ENCODE measurements at regions not wholly inside any gene's neighbourhood (a gene's known extent, or its start where the extent isn't known, plus 50 kb on each side); places are given as distances from the start of the nearest gene placed in this dataset.

- peaks cover 4% of the 10 kb centered on the region for H3K4me1 Mint-ChIP-seq
- peaks cover 6% of the 10 kb centered on the region for H3K9me3 Mint-ChIP-seq
- H3K27me3 Mint-ChIP-seq (ENCODE audit: low read depth) = no peaks in the 10 kb centered on the region
- DNase-seq (ENCODE audit: low spot score in 2 of 2, unreplicated experiment in 2 of 2) = no peak
- TF ChIP-seq, protein P1, sequence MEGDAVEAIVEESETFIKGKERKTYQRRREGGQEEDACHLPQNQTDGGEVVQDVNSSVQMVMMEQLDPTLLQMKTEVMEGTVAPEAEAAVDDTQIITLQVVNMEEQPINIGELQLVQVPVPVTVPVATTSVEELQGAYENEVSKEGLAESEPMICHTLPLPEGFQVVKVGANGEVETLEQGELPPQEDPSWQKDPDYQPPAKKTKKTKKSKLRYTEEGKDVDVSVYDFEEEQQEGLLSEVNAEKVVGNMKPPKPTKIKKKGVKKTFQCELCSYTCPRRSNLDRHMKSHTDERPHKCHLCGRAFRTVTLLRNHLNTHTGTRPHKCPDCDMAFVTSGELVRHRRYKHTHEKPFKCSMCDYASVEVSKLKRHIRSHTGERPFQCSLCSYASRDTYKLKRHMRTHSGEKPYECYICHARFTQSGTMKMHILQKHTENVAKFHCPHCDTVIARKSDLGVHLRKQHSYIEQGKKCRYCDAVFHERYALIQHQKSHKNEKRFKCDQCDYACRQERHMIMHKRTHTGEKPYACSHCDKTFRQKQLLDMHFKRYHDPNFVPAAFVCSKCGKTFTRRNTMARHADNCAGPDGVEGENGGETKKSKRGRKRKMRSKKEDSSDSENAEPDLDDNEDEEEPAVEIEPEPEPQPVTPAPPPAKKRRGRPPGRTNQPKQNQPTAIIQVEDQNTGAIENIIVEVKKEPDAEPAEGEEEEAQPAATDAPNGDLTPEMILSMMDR (IDR thresholded peaks at IDR 0.05; ENCODE audit: unreplicated experiment) = no peak
- H3K27ac Mint-ChIP-seq = no peak overlapping the region
- no peak overlapping the region for H3K4me3 Mint-ChIP-seq
- H3K36me3 Mint-ChIP-seq = no peaks in the 10 kb centered on the region
These were observed 681.2 kb upstream of the GRM7 start for GRCh38 chr3:6179761-6180160.

DNA sequence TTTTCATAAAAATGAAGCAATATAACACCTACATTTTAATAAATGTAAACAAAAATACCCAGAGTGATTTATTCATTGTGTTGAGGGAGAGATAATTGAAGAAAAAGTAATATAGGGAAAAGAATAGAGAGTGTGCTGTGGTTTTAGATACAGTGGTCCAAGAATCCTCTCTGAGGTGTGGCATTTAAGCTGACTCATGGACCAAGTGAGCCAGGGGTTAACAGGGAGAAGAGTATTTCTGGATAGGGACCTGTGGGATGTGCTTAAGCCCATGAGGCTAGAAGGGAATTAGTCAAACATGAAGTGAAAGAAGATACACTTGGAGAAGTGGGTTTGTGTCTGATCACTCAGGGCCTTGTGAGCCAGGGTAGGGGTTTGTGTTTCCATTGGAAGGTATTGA lies 680.7 kb upstream of the GRM7 start:
- Mint-ChIP-seq H3K4me3 (no peak overlapping the region), H3K4me1 (peaks cover 4% of the 10 kb centered on the region), H3K9me3 (peaks cover 6% of the 10 kb centered on the region), H3K27ac (no peak overlapping the region), H3K27me3 (ENCODE audit: low read depth) (no peaks in the 10 kb centered on the region), H3K36me3 (no peaks in the 10 kb centered on the region)
- TF ChIP-seq, protein P1 (IDR thresholded peaks at IDR 0.05; ENCODE audit: unreplicated experiment) = no peak
- DNase-seq (ENCODE audit: low spot score in 2 of 2, unreplicated experiment in 2 of 2) = no peak

DNA sequence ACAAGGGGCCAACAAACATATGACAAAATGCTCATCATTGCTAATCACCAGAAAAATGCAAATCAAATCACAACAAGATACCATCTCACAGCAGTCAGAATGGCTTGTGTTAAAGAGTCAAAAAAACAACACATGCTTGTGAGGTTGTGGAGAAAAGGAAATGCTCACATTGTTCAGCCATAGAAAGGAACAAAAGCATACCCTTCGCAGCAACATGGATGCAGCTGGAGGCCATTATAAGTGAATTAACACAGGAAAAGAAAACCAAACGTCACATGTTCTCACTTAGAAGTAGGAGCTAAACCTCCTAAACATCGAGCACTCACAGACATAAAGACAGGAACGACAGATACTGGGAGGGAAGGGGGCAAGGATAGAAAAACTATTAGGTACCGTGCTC lies 678.4 kb upstream of the GRM7 start:
- no peak overlapping the region for H3K27ac Mint-ChIP-seq

DNA sequence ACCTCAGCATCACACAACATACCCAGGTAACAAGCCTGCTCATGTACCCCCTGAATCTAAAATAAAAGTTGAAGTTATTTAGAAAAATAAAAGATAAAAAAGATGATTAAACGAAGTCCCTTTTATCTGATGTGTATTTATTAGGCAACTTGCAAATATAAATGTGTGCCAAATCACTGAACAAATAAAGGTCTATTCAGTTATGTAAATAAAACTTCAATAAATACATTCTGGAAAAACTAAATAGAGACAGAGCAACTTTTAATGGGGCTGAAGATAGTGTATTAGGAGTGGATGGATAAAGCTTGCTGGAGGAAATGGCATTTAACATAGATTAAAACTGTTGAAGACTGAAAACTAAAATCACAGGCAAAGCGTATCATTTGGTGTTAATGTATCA lies 678.0 kb upstream of the GRM7 start:
- no peaks in the 10 kb centered on the region for H3K36me3 Mint-ChIP-seq
- TF ChIP-seq, protein P1 (IDR thresholded peaks at IDR 0.05; ENCODE audit: unreplicated experiment) = no peak
- DNase-seq (ENCODE audit: low spot score in 2 of 2, unreplicated experiment in 2 of 2) = no peak
- H3K27ac Mint-ChIP-seq = no peak overlapping the region
- no peak overlapping the region for H3K4me3 Mint-ChIP-seq
- H3K27me3 Mint-ChIP-seq (ENCODE audit: low read depth) = no peaks in the 10 kb centered on the region
- peaks cover 12% of the 10 kb centered on the region for H3K4me1 Mint-ChIP-seq
- peaks cover 4% of the 10 kb centered on the region for H3K9me3 Mint-ChIP-seq

More for the DNA sequence above, 678.4 kb upstream of the GRM7 start:
- Mint-ChIP-seq H3K27me3 (ENCODE audit: low read depth) (no peaks in the 10 kb centered on the region), H3K9me3 (peaks cover 2% of the 10 kb centered on the region), H3K36me3 (no peaks in the 10 kb centered on the region), H3K4me1 (peaks cover 8% of the 10 kb centered on the region), H3K4me3 (no peak overlapping the region)
- no peak for DNase-seq (ENCODE audit: low spot score in 2 of 2, unreplicated experiment in 2 of 2)
- TF ChIP-seq, protein P1 (IDR thresholded peaks at IDR 0.05; ENCODE audit: unreplicated experiment) = no peak

- no peak overlapping the region for H3K4me3 Mint-ChIP-seq
- H3K9me3 Mint-ChIP-seq = peaks cover 21% of the 10 kb centered on the region
- DNase-seq (ENCODE audit: low spot score in 2 of 2, unreplicated experiment in 2 of 2) = no peak
- peaks cover 15% of the 10 kb centered on the region for H3K4me1 Mint-ChIP-seq
- no peaks in the 10 kb centered on the region for H3K27me3 Mint-ChIP-seq (ENCODE audit: low read depth)
- H3K27ac Mint-ChIP-seq = no peak overlapping the region
- peaks cover 3% of the 10 kb centered on the region for H3K36me3 Mint-ChIP-seq
- TF ChIP-seq, protein P1 (IDR thresholded peaks at IDR 0.05; ENCODE audit: unreplicated experiment) = no peak
These were observed 671.5 kb upstream of the GRM7 start for GRCh38 chr3:6189384-6189783.

- TF ChIP-seq, protein P1 (IDR thresholded peaks at IDR 0.05; ENCODE audit: unreplicated experiment) = no peak
- no peak overlapping the region for H3K27ac Mint-ChIP-seq
- peaks cover under 1% of the 10 kb centered on the region for H3K9me3 Mint-ChIP-seq
- no peak for DNase-seq (ENCODE audit: low spot score in 2 of 2, unreplicated experiment in 2 of 2)
- H3K27me3 Mint-ChIP-seq (ENCODE audit: low read depth) = no peaks in the 10 kb centered on the region
- H3K4me3 Mint-ChIP-seq = no peak overlapping the region
- no peaks in the 10 kb centered on the region for H3K36me3 Mint-ChIP-seq
- H3K4me1 Mint-ChIP-seq = no peaks in the 10 kb centered on the region
These were observed 656.0 kb upstream of the GRM7 start for GRCh38 chr3:6204891-6205290.

All from mesothelial cell of epicardium (in vitro differentiated cells).